ENCODE measurements at regions not wholly inside any gene's neighbourhood (a gene's known extent, or its start where the extent isn't known, plus 50 kb on each side); places are given as distances from the start of the nearest gene placed in this dataset.

DNA sequence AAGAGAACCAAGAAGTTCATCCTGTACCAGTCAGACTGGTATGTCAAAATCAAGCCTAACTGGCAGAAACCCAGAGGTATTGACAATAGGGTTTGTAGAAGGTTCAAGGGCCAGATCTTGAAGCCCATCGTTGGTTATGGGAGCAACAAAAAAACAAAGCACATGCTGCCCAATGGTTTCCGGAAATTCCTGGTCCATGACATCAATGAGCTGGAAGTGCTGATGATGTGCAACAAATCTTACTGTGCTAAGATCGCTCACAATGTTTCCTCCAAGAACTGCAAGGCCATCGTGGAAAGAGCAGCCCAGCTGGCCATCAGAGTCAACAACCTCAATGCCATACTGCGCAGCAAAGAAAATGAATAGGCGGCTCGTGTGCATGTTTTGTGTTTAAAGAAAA is 172.7 kb upstream of the MED14 start:
- H3K4me2 ChIP-seq (ENCODE audit: low read length) = no peak overlapping the region
- peak overlapping the region; percentile 99 for H3K27ac ChIP-seq (ENCODE audit: low read depth, low read length)
- peak; percentile 64 for DNase-seq (ENCODE audit: low read depth)
- peaks cover 16% of the 10 kb centered on the region for H3K4me1 ChIP-seq (ENCODE audit: insufficient read depth, low read length)
- H3K9me3 ChIP-seq (ENCODE audit: insufficient read depth, low read depth, low read length) = no peaks in the 10 kb centered on the region
- Mint-ChIP-seq H3K4me1 (ENCODE audit: low read depth, unreplicated experiment) (peaks cover 22% of the 10 kb centered on the region), H3K27ac (ENCODE audit: unreplicated experiment) (peak overlapping the region; percentile 97), H3K36me3 (ENCODE audit: low read depth, unreplicated experiment) (no peaks in the 10 kb centered on the region), H3K27me3 (ENCODE audit: low read depth, unreplicated experiment) (no peaks in the 10 kb centered on the region), H3K9me3 (ENCODE audit: unreplicated experiment) (no peaks in the 10 kb centered on the region), H3K4me3 (ENCODE audit: unreplicated experiment) (no peak overlapping the region)
- no peaks in the 10 kb centered on the region for H3K27me3 ChIP-seq (ENCODE audit: insufficient read depth, low read length)
- H3K4me3 ChIP-seq (ENCODE audit: insufficient read depth, low read depth, low read length) = no peak overlapping the region
- no peaks in the 10 kb centered on the region for H3K79me2 ChIP-seq (ENCODE audit: insufficient read depth, low read length)
- TF ChIP-seq EZH2 (IDR thresholded peaks at IDR 0.05; ENCODE audit: insufficient read depth, low read length) = no peak
- TF ChIP-seq, protein P1, sequence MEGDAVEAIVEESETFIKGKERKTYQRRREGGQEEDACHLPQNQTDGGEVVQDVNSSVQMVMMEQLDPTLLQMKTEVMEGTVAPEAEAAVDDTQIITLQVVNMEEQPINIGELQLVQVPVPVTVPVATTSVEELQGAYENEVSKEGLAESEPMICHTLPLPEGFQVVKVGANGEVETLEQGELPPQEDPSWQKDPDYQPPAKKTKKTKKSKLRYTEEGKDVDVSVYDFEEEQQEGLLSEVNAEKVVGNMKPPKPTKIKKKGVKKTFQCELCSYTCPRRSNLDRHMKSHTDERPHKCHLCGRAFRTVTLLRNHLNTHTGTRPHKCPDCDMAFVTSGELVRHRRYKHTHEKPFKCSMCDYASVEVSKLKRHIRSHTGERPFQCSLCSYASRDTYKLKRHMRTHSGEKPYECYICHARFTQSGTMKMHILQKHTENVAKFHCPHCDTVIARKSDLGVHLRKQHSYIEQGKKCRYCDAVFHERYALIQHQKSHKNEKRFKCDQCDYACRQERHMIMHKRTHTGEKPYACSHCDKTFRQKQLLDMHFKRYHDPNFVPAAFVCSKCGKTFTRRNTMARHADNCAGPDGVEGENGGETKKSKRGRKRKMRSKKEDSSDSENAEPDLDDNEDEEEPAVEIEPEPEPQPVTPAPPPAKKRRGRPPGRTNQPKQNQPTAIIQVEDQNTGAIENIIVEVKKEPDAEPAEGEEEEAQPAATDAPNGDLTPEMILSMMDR (IDR thresholded peaks at IDR 0.05; ENCODE audit: insufficient read depth, low read depth, low read length) = no peak
- no peaks in the 10 kb centered on the region for H4K20me1 ChIP-seq (ENCODE audit: insufficient read depth, low read length)
- H3K36me3 ChIP-seq (ENCODE audit: insufficient read depth, low read length) = no peaks in the 10 kb centered on the region
- H3K9ac ChIP-seq (ENCODE audit: low read length) = no peak overlapping the region
- FAIRE-seq = peak; percentile 75
- no peak overlapping the region for H2AFZ ChIP-seq (ENCODE audit: low read depth, low read length)

DNA sequence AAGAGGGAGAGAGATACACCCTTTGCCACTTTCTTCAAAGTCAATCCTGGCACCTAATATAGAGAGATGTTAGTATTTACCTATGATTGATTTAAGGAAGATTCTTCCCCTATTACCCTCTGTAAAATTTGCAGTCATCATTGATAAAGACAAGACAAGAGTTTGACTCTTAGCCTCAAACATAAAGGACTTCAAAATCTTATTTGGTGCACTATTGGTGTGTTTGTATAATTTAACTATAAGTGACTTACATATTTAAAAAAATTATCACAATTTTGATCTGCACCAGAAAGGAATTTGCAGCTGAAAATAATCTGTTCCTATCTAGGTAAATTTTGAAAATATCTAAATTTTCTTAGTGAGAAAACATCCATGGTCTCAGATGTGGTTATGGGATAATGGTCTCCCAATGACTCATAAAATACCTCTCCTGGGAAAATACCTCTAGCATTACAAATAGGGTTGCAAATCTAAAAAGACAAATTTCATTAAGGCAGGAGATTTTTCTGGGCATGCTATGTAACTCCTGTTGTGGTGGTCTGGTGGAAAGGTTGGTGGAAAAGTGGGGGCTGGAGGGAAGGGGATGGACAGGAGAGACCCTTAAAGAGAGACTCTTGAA is 173.6 kb upstream of the MED14 start:
- no peaks in the 10 kb centered on the region for H4K20me1 ChIP-seq (ENCODE audit: insufficient read depth, low read length)
- peaks cover 22% of the 10 kb centered on the region for H3K4me1 Mint-ChIP-seq (ENCODE audit: low read depth, unreplicated experiment)
- H3K27ac ChIP-seq (ENCODE audit: low read depth, low read length) = peak overlapping the region; percentile 99
- peak overlapping the region; percentile 80 for H3K4me2 ChIP-seq (ENCODE audit: low read length)
- no peak overlapping the region for H2AFZ ChIP-seq (ENCODE audit: low read depth, low read length)
- H3K27ac Mint-ChIP-seq (ENCODE audit: unreplicated experiment) = peak overlapping the region; percentile 97
- H3K27me3 ChIP-seq (ENCODE audit: insufficient read depth, low read length) = no peaks in the 10 kb centered on the region
- no peaks in the 10 kb centered on the region for H3K9me3 Mint-ChIP-seq (ENCODE audit: unreplicated experiment)
- peak overlapping the region; percentile 86 for H3K9ac ChIP-seq (ENCODE audit: low read length)
- FAIRE-seq (peak; percentile 99), DNase-seq (ENCODE audit: low read depth) (peak; percentile 83)
- H3K4me3 ChIP-seq (ENCODE audit: insufficient read depth, low read depth, low read length) = peak overlapping the region; percentile 23
- TF ChIP-seq, protein P1 (IDR thresholded peaks at IDR 0.05; ENCODE audit: insufficient read depth, low read depth, low read length) = no peak
- no peak for TF ChIP-seq EZH2 (IDR thresholded peaks at IDR 0.05; ENCODE audit: insufficient read depth, low read length)
- no peaks in the 10 kb centered on the region for H3K27me3 Mint-ChIP-seq (ENCODE audit: low read depth, unreplicated experiment)
- H3K36me3 ChIP-seq (ENCODE audit: insufficient read depth, low read length) = no peaks in the 10 kb centered on the region
- H3K79me2 ChIP-seq (ENCODE audit: insufficient read depth, low read length) = no peaks in the 10 kb centered on the region
- peaks cover 16% of the 10 kb centered on the region for H3K4me1 ChIP-seq (ENCODE audit: insufficient read depth, low read length)
- peak overlapping the region; percentile 3 for H3K4me3 Mint-ChIP-seq (ENCODE audit: unreplicated experiment)
- H3K36me3 Mint-ChIP-seq (ENCODE audit: low read depth, unreplicated experiment) = no peaks in the 10 kb centered on the region
- H3K9me3 ChIP-seq (ENCODE audit: insufficient read depth, low read depth, low read length) = no peaks in the 10 kb centered on the region

DNA sequence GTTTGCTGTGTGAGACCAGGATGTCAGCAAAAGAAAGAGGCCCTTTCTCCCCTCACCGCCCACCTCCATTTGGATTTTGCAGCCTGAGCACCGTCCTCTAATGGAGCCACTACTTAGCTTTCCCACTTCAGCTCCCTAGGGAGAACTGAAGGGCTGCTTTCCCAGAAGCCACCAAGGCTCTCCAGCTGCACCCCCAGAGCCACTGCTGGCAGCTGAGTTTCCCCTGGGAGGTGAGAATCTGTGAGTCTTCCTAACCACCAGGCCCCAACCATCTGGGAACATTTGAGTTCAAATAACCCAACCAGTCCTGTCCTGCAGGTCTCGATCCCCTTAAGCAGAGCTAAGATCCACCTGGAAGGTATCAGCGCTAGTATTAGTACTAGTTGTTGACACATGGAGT is 173.1 kb upstream of the USP9X start:
- Histone ChIP-seq H3K36me3 (ENCODE audit: insufficient read depth, low read length) (no peaks in the 10 kb centered on the region), H2AFZ (ENCODE audit: low read depth, low read length) (no peak overlapping the region), H3K4me2 (ENCODE audit: low read length) (no peak overlapping the region), H3K4me3 (ENCODE audit: insufficient read depth, low read depth, low read length) (no peak overlapping the region), H3K27me3 (ENCODE audit: insufficient read depth, low read length) (no peaks in the 10 kb centered on the region), H3K9me3 (ENCODE audit: insufficient read depth, low read depth, low read length) (no peaks in the 10 kb centered on the region), H4K20me1 (ENCODE audit: insufficient read depth, low read length) (no peaks in the 10 kb centered on the region), H3K9ac (ENCODE audit: low read length) (no peak overlapping the region), H3K4me1 (ENCODE audit: insufficient read depth, low read length) (peaks cover 16% of the 10 kb centered on the region), H3K79me2 (ENCODE audit: insufficient read depth, low read length) (no peaks in the 10 kb centered on the region), H3K27ac (ENCODE audit: low read depth, low read length) (no peak overlapping the region)
- H3K36me3 Mint-ChIP-seq (ENCODE audit: low read depth, unreplicated experiment) = no peaks in the 10 kb centered on the region
- DNase-seq (ENCODE audit: low read depth) (no peak), FAIRE-seq (no peak)
- peak overlapping the region; percentile 47 for H3K27ac Mint-ChIP-seq (ENCODE audit: unreplicated experiment)
- no peaks in the 10 kb centered on the region for H3K9me3 Mint-ChIP-seq (ENCODE audit: unreplicated experiment)
- TF ChIP-seq EZH2 (IDR thresholded peaks at IDR 0.05; ENCODE audit: insufficient read depth, low read length) = no peak
- TF ChIP-seq, protein P1 (IDR thresholded peaks at IDR 0.05; ENCODE audit: insufficient read depth, low read depth, low read length) = no peak
- H3K27me3 Mint-ChIP-seq (ENCODE audit: low read depth, unreplicated experiment) = no peaks in the 10 kb centered on the region
- H3K4me1 Mint-ChIP-seq (ENCODE audit: low read depth, unreplicated experiment) = peaks cover 26% of the 10 kb centered on the region
- no peak overlapping the region for H3K4me3 Mint-ChIP-seq (ENCODE audit: unreplicated experiment)
